H1 (cell line): ENCODE measurements at regions not wholly inside any gene's neighbourhood (a gene's known extent, or its start where the extent isn't known, plus 50 kb on each side); places are given as distances from the start of the nearest gene placed in this dataset.

Experiments
- CHD7 ChIP-seq: fragments of 300-600 bp; sonication (generic); IDR thresholded peaks from 2 replicates; pipeline ENCODE4 v1.7.1; 2012; ENCODE audit warnings: low read length, moderate library complexity, mild to moderate bottlenecking, inconsistent platforms; ENCODE audit not compliant: insufficient replicate concordance

DNA sequence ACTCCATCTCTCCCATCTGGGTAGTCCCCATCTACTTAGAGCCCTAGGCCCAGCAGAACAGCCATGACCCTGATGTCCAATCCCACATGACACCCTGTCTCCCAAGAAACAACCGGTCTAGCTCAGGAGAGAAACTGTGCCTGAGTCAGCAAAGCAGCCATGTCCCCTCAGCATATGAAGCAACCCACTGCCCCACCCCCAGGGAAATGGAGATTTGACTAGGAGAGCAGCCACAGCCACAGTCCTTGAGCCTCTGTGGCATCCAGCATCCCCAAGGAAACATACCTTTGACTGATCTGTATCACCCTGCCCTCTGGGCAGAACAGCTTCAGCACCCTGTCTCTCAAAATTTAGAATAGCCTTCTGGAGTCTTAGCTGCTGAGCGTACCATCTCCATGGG, 641.9 kb upstream of the FBXO33 start (continued):
- TF ChIP-seq CHD7 = no peak
